SKM-1 (cell line): ENCODE measurements at regions not wholly inside any gene's neighbourhood (a gene's known extent, or its start where the extent isn't known, plus 50 kb on each side); places are given as distances from the start of the nearest gene placed in this dataset.
"Not testable (repeated sequence)": the region's sequence is repeated elsewhere in the genome, so short reads cannot be mapped to it uniquely, and the experiment has no call there.

Experiments
- DNase-seq: peaks from one replicate; lab custom pipeline; 2025; ENCODE audit not compliant: unreplicated experiment; lab: John Stamatoyannopoulos, UW

GRCh38 chr7:91455411-91455810, 191.2 kb downstream of the FZD1 start:
- no peak for DNase-seq

GRCh38 chr7:91457208-91457607, 193.0 kb downstream of the FZD1 start:
- DNase-seq = no peak

- DNase-seq = no peak
These were observed 195.3 kb downstream of the FZD1 start for GRCh38 chr7:91459539-91459938.

GRCh38 chr7:91462316-91462715, 198.1 kb downstream of the FZD1 start:
- no peak for DNase-seq

- DNase-seq = no peak
These were observed 199.1 kb downstream of the FZD1 start for GRCh38 chr7:91463330-91463729.

GRCh38 chr7:91465595-91466061, 201.4 kb downstream of the FZD1 start:
- DNase-seq = no peak

- no peak for DNase-seq
These were observed 204.0 kb downstream of the FZD1 start for GRCh38 chr7:91468256-91468655.

- no peak for DNase-seq
These were observed 209.4 kb downstream of the FZD1 start for GRCh38 chr7:91473619-91474018.

- no peak for DNase-seq
These were observed 209.8 kb downstream of the FZD1 start for GRCh38 chr7:91474074-91474473.

- not testable (repeated sequence) for DNase-seq
These were observed 216.2 kb downstream of the FZD1 start for GRCh38 chr7:91480470-91480869.

- DNase-seq = no peak
These were observed 227.6 kb downstream of the FZD1 start for GRCh38 chr7:91491868-91492267.

GRCh38 chr7:91492317-91492716, 228.1 kb downstream of the FZD1 start:
- DNase-seq = no peak

GRCh38 chr7:91492773-91493172, 228.5 kb downstream of the FZD1 start:
- DNase-seq = no peak

GRCh38 chr7:91494450-91494849, 230.2 kb downstream of the FZD1 start:
- no peak for DNase-seq

- DNase-seq = peak; percentile 32
These were observed 232.1 kb downstream of the FZD1 start for GRCh38 chr7:91496251-91496820.

GRCh38 chr7:91497277-91497676, 233.0 kb downstream of the FZD1 start:
- not testable (repeated sequence) for DNase-seq

GRCh38 chr7:91503934-91504555, 239.8 kb downstream of the FZD1 start:
- no peak for DNase-seq

GRCh38 chr7:91504919-91505318, 240.7 kb downstream of the FZD1 start:
- no peak for DNase-seq

- not testable (repeated sequence) for DNase-seq
These were observed 242.7 kb downstream of the FZD1 start for GRCh38 chr7:91506966-91507365.

- not testable (repeated sequence) for DNase-seq
These were observed 247.6 kb downstream of the FZD1 start for GRCh38 chr7:91511861-91512260.

- no peak for DNase-seq
These were observed 248.7 kb downstream of the FZD1 start for GRCh38 chr7:91512958-91513357.

- no peak for DNase-seq
These were observed 250.4 kb downstream of the FZD1 start for GRCh38 chr7:91514591-91514990.

- no peak for DNase-seq
These were observed 251.7 kb downstream of the FZD1 start for GRCh38 chr7:91515961-91516360.
